ENCODE measurements at regions not wholly inside any gene's neighbourhood (a gene's known extent, or its start where the extent isn't known, plus 50 kb on each side); places are given as distances from the start of the nearest gene placed in this dataset.
"Not testable (repeated sequence)": the region's sequence is repeated elsewhere in the genome, so short reads cannot be mapped to it uniquely, and the experiment has no call there.

- DNase-seq: not testable (repeated sequence)
Observed at GRCh38 chr16:88165040-88165544, 213.9 kb downstream of the BANP start.

- not testable (repeated sequence) for DNase-seq
Observed at GRCh38 chr16:88165683-88166082, 214.4 kb downstream of the BANP start.

- DNase-seq: not testable (repeated sequence)
Observed at GRCh38 chr16:88166209-88166773, 215.1 kb downstream of the BANP start.

GRCh38 chr16:88167798-88168556, 214.8 kb upstream of the ZNF469 start:
- not testable (repeated sequence) for DNase-seq

- peak; percentile 75 for DNase-seq
Observed at GRCh38 chr16:88168557-88168949, 214.2 kb upstream of the ZNF469 start.

- DNase-seq: not testable (repeated sequence)
Observed at GRCh38 chr16:88169136-88169830, 213.5 kb upstream of the ZNF469 start.

GRCh38 chr16:88169831-88170165, 213.0 kb upstream of the ZNF469 start:
- DNase-seq: not testable (repeated sequence)

- peak; percentile 40 for DNase-seq
Observed at GRCh38 chr16:88170528-88170991, 212.2 kb upstream of the ZNF469 start.

- not testable (repeated sequence) for DNase-seq
Observed at GRCh38 chr16:88171126-88171525, 211.6 kb upstream of the ZNF469 start.

GRCh38 chr16:88176184-88176583, 206.6 kb upstream of the ZNF469 start:
- DNase-seq: not testable (repeated sequence)

- not testable (repeated sequence) for DNase-seq
Observed at GRCh38 chr16:88176591-88177180, 206.1 kb upstream of the ZNF469 start.

GRCh38 chr16:88178251-88178650, 204.5 kb upstream of the ZNF469 start:
- not testable (repeated sequence) for DNase-seq

- not testable (repeated sequence) for DNase-seq
Observed at GRCh38 chr16:88178896-88179295, 203.9 kb upstream of the ZNF469 start.

- DNase-seq: not testable (repeated sequence)
Observed at GRCh38 chr16:88182967-88183881, 199.5 kb upstream of the ZNF469 start.

GRCh38 chr16:88184053-88184452, 198.7 kb upstream of the ZNF469 start:
- DNase-seq: not testable (repeated sequence)

- DNase-seq: not testable (repeated sequence)
Observed at GRCh38 chr16:88184566-88185355, 198.0 kb upstream of the ZNF469 start.

- not testable (repeated sequence) for DNase-seq
Observed at GRCh38 chr16:88185406-88185805, 197.4 kb upstream of the ZNF469 start.

GRCh38 chr16:88185976-88186888, 196.5 kb upstream of the ZNF469 start:
- DNase-seq: not testable (repeated sequence)

GRCh38 chr16:88186889-88187870, 195.6 kb upstream of the ZNF469 start:
- not testable (repeated sequence) for DNase-seq

Measured in NCI-H345 (cell line).